Renal cortical epithelial cell (primary cell): ENCODE measurements at regions not wholly inside any gene's neighbourhood (a gene's known extent, or its start where the extent isn't known, plus 50 kb on each side); places are given as distances from the start of the nearest gene placed in this dataset.

Experiments used
- DNase-seq: peaks from one replicate; pipeline ENCODE4 v3.0.0-alpha.2; 2011; ENCODE audit warnings: low read depth

DNA sequence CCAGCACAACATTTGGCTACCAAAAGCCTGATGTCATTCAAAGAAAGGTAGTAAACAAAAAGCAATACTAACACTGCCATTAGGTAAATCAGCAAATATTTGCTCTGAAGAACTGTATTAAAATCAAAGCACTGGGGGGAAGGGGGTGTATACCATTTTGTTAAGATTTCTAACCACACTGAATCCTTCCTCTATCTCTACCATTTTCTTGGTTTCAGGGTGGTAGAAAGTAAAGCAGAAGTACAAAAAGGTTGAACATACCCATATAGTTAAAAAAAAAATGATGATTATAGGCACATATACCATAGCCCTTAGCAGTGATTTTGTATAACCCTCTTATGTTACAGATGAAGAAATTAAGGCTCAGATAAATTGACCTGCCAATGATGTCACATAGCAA lies 437.6 kb downstream of the ZEB2 start:
- DNase-seq, result no peak

DNA sequence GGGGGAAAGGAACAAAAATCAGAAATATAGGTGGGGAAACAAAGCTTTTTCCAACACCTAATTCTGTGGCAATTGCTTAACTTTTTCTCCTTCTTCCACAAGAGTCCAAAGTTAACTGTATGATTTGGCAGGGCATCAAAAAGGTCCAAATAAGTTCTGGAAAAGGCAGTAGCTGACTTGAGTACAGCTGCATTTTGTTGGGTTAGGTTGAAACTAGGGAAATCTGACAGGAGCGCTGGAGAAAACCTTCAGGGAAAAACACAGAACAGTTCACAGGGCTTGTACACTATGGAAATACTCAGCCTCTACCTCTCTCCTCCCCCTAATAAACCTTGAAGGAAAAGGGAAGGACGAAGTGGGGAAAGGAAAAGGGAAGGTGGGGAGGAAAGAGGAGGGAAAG lies 438.6 kb downstream of the ZEB2 start:
- no peak for DNase-seq

DNA sequence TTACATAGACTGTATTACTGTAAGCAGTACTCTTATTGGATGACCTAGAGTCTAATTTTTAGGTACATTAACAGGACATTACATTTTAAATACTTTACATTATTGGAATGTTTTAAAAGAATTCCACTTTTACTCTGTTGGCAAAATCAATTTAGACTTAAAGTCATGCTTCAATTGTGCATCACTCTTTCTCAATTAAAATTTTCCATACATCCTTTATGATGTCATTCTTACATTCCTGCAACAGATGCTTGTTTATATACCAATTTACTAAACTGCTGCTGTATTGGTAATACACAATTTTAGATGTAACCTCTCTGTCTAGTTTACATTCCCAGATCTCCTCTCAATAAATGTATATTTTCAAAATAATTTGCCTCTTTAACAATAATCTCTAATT lies 440.1 kb downstream of the ZEB2 start:
- DNase-seq, result no peak

DNA sequence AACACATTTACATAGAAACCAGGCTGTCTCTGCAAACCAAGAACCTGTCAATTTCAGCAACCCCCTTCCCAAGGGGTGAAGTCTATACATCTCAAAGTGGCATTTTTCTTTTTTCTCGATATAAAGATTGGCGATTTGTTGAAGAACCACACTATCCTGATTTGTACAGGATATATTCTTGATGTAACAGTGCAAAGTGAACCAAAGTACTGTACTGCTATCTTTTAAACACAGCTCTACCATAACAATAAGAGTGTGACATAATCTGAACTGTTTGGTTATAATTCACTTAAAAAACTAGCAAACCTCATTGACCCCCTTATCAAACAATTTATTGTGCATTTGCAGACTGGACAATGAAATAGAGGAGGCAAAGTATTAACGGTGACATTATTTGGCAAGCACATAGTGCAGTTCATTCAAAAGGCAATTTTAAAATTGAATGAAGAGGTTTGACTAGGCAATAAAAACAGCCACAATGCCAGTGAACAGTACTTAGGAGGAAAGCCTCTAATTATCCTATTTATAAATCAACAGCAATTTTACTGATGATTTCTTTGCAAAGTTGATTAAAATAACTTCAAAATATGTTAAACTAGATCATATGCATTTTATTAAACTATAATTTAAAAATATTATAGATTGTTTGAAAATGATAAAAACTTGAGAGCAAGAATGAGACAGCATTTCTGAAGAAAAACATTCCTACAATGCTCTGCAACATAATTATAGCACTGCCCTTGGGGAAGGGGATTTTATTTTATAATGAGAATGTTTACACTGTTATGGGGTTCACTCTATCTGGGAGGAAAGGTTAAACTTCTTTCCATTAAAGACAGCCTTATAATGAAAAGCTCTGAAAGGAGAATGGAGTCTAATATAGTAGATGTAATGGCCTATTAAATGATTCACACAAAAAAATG lies 440.9 kb downstream of the ZEB2 start:
- DNase-seq, result no peak

DNA sequence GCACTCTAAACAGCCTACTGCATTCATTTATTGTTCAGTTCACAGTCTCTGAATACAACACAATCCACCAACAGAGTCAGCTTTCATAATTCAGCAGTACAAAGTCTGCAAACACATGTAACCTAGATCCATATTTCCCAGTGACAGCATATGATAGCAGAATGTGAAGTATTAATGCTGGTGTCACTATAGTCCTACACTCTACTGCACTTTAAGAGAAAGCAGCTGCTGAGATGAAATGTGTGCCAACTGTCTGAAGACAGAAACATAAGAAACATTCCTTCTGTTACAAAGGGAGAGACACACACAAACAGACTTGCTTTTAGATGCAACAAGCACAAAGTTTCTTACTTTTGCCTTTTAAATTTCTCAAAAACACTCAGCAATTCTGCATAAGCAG lies 441.8 kb downstream of the ZEB2 start:
- no peak for DNase-seq

DNA sequence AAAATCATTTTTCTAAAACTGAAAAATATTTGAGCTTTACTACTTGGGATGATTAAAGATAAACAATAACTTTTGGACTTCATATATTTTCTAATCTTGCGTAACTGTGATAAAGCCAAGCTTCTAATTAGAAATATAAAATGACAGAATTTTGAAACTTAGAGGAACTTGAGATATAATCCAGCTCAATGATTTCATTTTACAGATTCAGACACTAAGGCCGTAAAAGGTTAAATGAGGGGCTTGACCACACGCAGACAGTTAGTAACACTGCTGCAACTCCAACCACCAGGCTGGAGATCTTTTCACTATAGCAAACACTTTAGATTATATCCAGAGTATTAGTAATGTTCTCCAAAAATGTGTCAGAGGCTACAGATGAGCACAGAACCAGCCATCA lies 445.5 kb downstream of the ZEB2 start:
- DNase-seq, result no peak

DNA sequence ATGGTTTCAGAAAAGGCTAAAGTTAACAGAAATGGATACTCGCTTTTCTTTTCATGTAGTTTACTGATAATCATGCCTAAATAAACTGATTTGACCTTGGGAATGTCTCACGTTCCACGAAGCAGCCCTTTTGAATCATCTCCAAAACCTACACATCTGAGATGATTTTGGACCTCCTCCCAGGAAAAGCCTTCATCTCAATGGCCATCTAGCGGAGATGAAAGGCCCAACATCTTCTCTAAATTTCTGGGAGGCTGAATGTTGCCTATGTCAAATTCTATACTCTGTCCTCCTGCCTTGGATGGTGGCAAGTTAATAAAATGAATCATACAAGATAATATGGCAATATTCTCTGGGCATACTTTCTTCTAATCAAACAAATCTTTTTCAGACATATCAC lies 448.5 kb downstream of the ZEB2 start:
- DNase-seq, result no peak

DNA sequence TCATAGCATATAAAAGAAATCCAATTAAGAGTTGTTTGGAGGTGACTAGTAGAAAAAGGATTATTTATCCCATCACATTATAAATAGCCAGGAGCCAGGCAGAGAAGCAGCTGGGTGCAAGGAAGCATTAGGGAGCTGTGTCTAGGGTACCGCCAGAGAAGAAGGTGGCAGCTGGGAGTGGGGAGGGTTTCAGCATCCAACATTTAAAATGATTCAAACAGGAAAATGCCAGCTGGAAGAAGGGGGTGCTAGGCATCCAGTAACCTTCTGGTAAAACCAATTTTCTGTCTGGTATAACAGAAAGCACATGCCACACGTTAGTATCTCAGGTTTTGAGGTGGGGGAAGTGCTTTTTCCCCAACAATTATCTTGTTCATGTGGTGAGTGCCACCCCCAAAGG lies 452.4 kb downstream of the ZEB2 start:
- DNase-seq, result no peak

DNA sequence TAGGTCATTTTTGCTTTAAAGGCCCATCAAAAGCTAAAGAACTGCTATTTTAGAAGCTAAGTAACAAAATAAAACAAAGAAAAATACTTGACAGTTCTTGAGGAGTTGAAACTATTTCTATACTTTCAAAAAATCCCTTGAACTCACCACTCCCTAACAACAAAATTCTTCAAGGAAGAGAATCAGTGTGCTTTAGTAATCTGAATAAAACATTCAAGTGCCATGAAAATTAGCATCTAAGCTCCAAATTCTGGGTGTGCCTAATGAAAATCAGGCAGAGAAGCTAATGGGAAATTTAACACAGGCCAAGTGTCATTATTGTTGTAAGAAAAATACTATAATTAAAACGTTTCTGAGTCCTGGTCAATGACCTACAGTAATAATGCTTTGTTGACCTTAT lies 456.3 kb downstream of the ZEB2 start:
- no peak for DNase-seq

DNA sequence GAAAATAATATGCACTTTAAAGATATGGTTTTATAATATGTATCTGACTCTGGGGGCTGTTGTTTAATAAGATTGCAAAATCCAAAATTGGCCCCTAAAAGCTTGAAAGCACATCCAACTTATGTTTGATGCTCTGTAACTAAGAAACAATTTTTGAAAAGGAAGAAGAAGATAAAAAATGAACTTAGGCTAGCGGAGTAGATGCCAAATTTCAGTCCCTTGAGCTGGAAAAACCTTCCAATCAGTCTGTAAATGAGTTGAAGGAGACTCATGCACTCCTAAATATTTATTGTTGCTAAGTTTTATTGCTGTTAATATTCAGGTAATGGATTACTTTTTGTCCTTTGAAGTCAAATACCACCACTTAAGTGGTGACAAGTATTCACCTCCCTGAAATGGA lies 465.0 kb downstream of the ZEB2 start:
- DNase-seq, result peak; percentile 6

DNA sequence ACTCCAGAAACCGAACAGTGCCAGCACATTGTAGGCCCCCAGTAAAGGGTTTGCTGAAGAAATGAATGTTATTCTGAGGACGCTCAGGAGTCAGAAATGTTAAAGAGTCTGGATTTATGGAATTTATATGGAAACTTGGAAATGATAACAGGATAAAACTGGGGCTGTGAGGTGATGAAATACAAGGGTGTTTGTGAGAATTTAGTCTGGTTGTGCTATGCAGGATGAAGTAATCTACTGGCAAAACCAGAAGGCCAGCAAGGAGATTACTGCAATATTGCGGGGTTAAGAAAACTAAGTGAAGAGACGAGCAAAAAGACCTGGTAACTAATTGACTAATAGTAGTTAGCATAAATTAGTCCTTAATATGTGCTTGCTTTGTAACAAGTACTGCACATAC lies 467.8 kb downstream of the ZEB2 start:
- no peak for DNase-seq

DNA sequence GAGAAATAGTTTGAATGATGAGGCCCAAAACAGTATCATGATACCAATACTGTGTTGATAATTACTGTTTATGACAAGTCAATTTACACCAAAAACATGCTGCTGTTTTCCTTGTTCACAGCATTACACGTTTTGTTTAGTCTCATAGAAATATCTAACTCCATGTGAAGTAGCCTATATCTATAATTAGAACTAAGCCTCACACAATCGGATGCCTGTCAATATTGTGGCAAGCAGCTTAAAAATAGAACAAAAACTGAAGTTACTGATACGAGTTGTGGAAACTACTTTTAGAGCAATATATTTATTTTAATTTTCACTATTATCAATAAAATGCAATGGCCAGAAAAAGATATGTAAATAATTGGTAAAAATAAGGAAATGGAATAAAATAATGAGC lies 470.8 kb downstream of the ZEB2 start:
- DNase-seq, result no peak

DNA sequence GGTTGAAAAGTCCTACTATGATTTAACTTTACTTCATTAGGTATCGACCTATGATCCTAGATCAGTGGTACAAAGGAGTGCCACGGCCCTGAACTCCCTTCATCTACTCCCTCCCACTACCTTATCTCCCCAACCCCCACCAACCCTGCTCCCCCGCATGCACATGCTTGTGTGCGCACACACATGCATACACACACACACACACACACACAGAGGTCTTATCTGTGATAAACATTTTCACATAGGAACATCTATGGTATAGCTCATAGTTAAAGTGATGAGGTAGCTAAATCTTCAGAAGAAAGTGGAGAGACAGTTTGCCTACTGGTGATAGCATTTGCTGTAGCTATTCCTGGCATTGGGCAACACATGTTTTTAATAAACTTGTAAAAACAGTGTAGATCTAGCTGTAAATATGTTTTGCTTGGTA lies 471.3 kb downstream of the ZEB2 start:
- DNase-seq, result no peak

DNA sequence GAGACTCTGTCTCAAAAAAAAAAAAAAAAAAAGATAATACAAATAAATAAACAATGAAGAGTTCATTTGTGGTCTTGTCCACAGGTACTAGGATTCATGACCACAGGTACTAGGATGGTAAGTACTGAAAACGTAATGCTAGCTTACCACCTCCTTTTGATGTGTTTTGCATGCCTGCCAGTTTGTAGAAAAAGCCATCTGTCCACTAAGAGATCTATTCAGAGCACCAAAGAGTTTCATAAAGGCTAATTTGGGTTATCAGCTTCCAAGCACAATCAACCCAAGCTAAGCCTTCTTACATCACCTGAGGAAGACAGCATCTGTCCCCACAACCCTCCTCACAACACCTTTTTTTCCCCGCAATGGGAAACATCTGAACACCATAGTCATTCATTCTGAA lies 477.2 kb downstream of the ZEB2 start:
- no peak for DNase-seq

DNA sequence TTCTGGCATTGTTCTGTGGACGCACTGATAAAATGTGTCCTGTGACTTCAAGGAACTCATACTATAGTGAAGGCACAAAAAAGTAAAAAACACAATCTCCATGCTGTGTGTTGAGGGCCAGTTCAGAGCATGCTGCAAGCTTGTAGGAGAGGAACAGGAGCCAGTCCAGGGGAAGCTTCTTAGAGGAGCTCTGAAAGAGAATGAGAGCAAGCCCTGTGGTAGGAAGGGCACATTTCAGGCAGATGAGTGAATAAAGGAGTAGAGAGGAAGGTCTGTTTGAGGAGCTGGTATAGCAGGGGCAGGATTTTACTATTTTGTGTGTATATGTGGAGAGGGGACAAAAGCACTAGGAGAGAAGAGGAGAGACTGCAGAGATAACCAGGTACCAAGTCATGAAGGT lies 478.3 kb downstream of the ZEB2 start:
- no peak for DNase-seq

DNA sequence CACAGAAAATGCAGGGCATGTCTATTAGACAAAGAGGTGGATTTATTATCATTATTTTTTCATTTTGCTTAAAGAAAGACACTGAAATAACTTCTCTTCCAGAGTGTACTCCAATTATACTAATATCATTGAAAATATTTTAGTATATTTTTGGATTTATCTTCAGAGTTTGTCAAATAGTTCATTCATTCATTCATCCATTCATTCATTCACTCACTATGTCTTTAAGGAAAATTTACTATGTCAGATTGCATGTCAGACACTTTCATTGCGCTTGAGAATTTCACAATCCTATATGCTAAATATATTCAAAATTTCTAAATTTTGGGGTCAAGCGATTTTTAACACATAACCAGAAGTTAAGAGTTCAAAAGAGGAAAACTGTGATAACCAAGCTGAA lies 479.1 kb downstream of the ZEB2 start:
- DNase-seq, result no peak

DNA sequence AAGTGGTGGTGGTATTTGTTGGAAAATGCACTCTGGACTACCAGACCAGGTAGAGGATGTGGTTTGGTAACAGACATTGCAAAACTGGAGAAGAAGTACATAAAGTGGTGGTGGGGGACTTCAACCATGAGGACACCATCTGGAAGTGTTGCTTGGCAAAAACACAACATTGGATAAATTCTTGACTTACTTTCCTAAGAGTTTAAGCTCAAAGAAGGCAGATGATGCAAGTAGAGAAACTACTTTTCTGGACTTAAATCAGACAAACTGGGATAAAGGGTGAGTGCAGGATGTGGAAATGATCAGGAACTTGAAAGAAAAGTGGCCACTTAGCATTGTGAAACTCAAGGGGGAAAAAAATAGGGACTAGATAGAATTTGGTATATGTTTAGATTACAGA lies 487.4 kb downstream of the ZEB2 start:
- DNase-seq, result peak; percentile 42

DNA sequence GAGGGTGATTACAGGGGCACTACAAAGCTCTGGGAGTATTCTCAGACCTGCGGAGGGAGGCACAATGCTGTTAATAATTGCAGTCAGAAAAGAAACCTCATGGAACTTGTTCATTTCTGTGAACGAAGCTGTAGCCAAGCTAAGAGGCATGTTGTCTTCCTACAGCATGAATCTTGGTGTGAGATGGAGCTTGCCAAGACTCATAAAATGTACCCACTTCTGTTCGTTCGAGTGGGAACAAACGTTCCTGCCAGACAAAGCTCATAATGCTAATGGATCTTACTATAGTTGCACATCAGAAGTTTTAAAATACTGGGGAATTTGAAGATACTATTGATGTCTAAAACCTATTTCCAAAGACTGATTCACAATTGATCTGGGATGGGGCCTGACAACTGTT lies 489.1 kb downstream of the ZEB2 start:
- DNase-seq, result no peak

DNA sequence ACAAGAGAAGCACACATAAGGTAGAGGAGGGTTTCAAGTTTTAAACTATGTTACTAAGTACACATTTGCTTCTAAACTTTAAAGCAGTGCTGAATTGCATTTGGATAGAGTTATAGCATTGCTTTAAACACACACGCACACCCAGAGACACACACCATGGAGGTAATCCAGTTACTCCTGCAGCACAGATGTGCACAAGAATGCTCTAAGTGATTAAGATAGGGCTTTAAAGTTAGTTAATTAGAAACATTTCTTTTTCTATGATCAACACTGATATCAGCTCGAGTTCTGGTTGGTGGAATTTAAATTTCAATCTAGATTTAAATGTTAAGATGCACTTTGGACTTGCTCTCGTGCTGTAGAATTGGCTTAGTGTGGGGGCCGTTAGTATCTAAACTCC lies 492.3 kb downstream of the ZEB2 start:
- no peak for DNase-seq

DNA sequence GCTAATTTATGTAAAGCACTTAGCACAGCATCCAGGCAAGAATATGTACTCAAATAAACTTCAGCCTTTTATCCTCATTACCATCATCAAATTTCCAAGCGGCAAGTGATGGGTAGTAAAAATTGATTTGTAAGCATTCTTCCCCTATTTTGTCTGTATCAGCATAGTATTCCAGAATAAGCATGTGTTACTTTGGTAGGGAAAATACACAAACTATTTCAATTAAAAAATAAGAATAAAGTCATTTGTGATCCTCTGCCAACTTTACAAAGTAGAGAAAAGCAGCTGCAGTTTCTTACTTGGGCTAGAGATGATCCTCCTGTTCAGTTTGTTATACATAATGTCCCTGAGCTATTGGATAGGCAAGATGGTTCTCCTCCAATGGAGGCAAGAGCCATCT lies 493.2 kb downstream of the ZEB2 start:
- no peak for DNase-seq

DNA sequence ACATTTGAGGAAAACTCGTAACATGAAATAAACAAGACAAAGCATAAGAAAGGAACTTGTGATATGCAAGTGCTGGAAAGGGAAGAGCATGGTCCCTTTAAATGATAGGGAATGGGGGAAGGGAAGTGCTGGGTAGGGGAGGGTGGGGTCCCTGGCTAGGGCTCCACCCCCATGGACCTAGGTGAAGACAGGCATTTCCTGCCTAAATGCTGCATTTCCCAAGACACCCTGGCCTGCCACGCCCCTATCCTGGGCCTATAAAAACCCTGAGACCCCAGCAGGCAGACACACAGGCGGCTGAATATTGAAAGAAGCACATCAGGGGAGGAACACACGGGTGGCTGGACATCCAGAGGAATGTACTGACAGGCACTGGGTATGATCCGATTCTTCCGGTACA lies 499.9 kb downstream of the ZEB2 start:
- no peak for DNase-seq

DNA sequence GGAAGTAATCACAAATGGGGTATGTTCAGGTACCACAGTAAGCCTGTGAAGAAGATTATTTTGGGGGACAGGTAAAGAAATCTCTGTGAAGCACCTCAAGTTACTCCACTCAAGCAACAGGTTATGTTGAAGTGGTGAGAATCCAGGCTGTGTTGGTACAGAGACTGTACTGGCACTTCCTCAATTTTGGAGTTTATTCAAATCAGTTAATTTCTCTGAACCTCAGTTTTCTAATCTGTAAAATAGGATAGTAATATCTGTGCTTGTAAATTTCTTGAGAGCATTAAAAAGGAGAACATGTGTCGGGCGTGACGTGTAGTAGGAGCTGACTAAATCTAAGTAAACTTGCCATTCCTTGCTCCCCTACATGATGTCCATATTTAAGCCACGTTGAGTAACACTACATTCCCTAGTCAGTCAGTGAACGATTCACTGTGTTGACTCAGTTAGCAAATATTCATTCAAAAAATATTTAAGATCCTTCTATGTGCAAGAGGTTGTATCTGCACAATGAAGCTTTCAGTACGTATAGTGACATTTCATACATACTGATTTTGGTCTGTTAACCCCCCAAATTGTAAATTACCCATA lies 504.2 kb downstream of the ZEB2 start:
- DNase-seq, result peak; percentile 21

DNA sequence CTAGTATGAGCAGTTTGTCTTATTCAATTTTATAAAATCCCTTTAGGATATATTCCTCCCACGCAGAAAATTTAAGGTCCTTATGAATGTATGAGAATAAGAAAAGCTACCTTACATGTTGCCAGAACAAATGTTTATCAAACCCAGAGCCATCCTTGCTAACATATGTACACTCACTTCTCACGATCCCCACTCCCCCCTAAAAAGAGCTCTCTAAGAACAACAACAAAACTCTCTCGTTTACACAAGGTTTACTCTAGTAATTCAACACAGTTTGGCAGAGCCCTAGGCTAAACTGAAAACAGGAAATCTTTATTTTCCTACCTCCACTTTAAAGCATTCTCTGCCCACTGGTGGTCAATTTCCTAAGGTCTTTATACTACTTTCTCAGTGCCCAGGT lies 504.9 kb downstream of the ZEB2 start:
- no peak for DNase-seq

DNA sequence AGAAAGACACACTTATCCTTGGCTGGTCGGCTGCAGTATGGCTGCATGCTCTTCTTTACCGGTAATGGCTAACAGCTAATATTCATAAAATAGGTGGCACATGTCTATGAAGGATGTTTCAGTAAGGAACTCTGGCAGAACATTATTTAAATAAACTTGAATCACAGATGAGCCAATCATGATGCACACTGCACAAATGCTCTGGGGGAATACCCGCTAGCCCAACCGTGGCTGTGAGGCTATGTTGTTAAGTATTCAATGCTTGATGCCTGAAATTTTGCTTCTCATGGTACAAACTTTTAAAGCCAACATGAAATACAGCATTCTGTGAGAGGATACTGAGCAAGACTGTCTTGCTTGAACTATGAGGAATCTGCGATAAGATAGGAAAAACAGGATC lies 505.8 kb downstream of the ZEB2 start:
- no peak for DNase-seq
